HepG2 (cell line): ENCODE measurements at regions not wholly inside any gene's neighbourhood (a gene's known extent, or its start where the extent isn't known, plus 50 kb on each side); places are given as distances from the start of the nearest gene placed in this dataset.

Experiments used
- ATAC-seq: fragments of 200-7000 bp; cut with Tn5 transposase; 3 replicates; pipeline ENCODE4 v1.9.1; 2020; ENCODE audit warnings: mild to moderate bottlenecking, moderate library complexity
- BruUV-seq: library from RNA; stranded (reverse); fragments of 400-500 nt; replicated peaks from 2 replicates; lab custom pipeline; 2021; lab: Mats Ljungman, UMichigan
- CTCF ChIA-PET: fragments of 300-600 bp; formaldehyde crosslinking; extraction: SDS; loops from one replicate; lab custom pipeline; 2021; ENCODE audit warnings: low total read pairs, inconsistent platforms, low intra/inter-chr PET ratio; lab: Yijun Ruan, JAX
- POLR2A ChIA-PET: fragments of 350-600 bp; sonication (Branson Sonifier 250); formaldehyde crosslinking; loops from one replicate; lab custom pipeline; 2020; ENCODE audit warnings: antibody characterized with exemption, inconsistent platforms; lab: Yijun Ruan, JAX
- DNase-seq: peaks from one replicate; pipeline ENCODE4 v3.0.0-alpha.2; 2015; ENCODE audit warnings: low spot score
- FAIRE-seq: peaks from 3 replicates; lab custom pipeline; 2011; peaks lifted over from hg19 to GRCh38; lab: Jason Lieb, UNC
- H2AFZ ChIP-seq: one replicate; pipeline ENCODE4 v1.6.1; 2011; ENCODE audit warnings: low read length, inconsistent platforms
- H3K27ac ChIP-seq: fragments of 300-600 bp; 3 replicates; pipeline ENCODE4 v1.8.0; 2011; ENCODE audit warnings: mixed run types, mild to moderate bottlenecking, mixed read lengths, low read length, inconsistent platforms; ENCODE audit not compliant: insufficient read depth; ENCODE audit errors: extremely low read length
- H3K27me3 ChIP-seq, 2 experiments: fragments of 200-600 bp in 1 of 2; 2 replicates in 1 of 2; 3 replicates in 1 of 2; pipeline versions ENCODE4 v1.6.0 to v1.8.0; 2011; ENCODE audit warnings: low read length in 2 of 2, mild to moderate bottlenecking in 2 of 2, moderate library complexity in 2 of 2, inconsistent platforms in 1 of 2; ENCODE audit not compliant: insufficient read depth in 2 of 2, control insufficient read depth in 1 of 2
- H3K36me3 ChIP-seq, 2 experiments: fragments of 200-600 bp in 1 of 2; replicated peaks in 1 of 2; 2 replicates in 1 of 2; 3 replicates in 1 of 2; pipeline versions ENCODE4 v1.5.1 to v1.8.0; 2011; ENCODE audit warnings: low read length in 2 of 2, inconsistent platforms in 1 of 2; ENCODE audit not compliant: insufficient read depth in 2 of 2, control insufficient read depth in 1 of 2
- H3K4me1 ChIP-seq: 2 replicates; pipeline ENCODE4 v1.5.1; 2012; ENCODE audit warnings: low read length, inconsistent platforms; ENCODE audit not compliant: insufficient read depth
- H3K4me2 ChIP-seq: 2 replicates; pipeline ENCODE4 v1.6.0; 2011; ENCODE audit warnings: low read depth, low read length, inconsistent platforms
- H3K4me3 ChIP-seq, 3 experiments: fragments of 200-600 bp in 1 of 3; sonication (generic), shearing (Covaris generic) in 1 of 3; replicated peaks in 1 of 3; 2 replicates each; pipeline ENCODE4 v1.5.1; 2011 to 2016; ENCODE audit warnings: low read length in 3 of 3, inconsistent platforms in 2 of 3, low read depth in 2 of 3, mild to moderate bottlenecking in 2 of 3, control low read depth in 1 of 3, mixed read lengths in 1 of 3; ENCODE audit not compliant: insufficient read depth in 1 of 3
- H3K79me2 ChIP-seq: one replicate; pipeline ENCODE4 v1.6.1; 2011; ENCODE audit warnings: low read length, inconsistent platforms; ENCODE audit not compliant: insufficient read depth
- H3K9ac ChIP-seq: 2 replicates; pipeline ENCODE4 v1.6.0; 2011; ENCODE audit warnings: mild to moderate bottlenecking, low read depth, low read length, inconsistent platforms; ENCODE audit not compliant: insufficient read depth
- H3K9me3 ChIP-seq: 2 replicates; pipeline ENCODE4 v1.5.1; 2012; ENCODE audit warnings: mild to moderate bottlenecking, low read length
- H4K20me1 ChIP-seq: 2 replicates; pipeline ENCODE4 v1.6.0; 2011; ENCODE audit warnings: inconsistent platforms, mild to moderate bottlenecking, low read length, moderate library complexity; ENCODE audit not compliant: insufficient read depth
- ERF ChIP-seq: IDR thresholded peaks from 2 replicates; pipeline ENCODE4 v1.6.1; 2018; ENCODE audit warnings: missing biosample characterization, missing genetic modification reagents
- HNF1A ChIP-seq, 2 experiments: sonication (generic) in 1 of 2; formaldehyde crosslinking in 1 of 2; IDR thresholded peaks; 2 replicates each; pipeline versions ENCODE4 v1.4.0 to v1.6.1; 2016 to 2020; ENCODE audit warnings: borderline replicate concordance in 1 of 2, low read depth in 1 of 2, mild to moderate bottlenecking in 1 of 2, missing genetic modification reagents in 1 of 2
- HNF4G ChIP-seq, 2 experiments: sonication (generic) in 1 of 2; formaldehyde crosslinking in 1 of 2; IDR thresholded peaks; 2 replicates each; pipeline versions ENCODE4 v1.4.0 to v1.6.1; 2011 to 2020; ENCODE audit warnings: borderline replicate concordance in 2 of 2, low read depth in 2 of 2, mild to moderate bottlenecking in 2 of 2, low read length in 1 of 2, missing genetic modification reagents in 1 of 2, moderate library complexity in 1 of 2
- KDM6A ChIP-seq: IDR thresholded peaks from 2 replicates; pipeline ENCODE4 v1.6.1; 2016; ENCODE audit warnings: low read depth
- NKX3-1 ChIP-seq: sonication (generic); formaldehyde crosslinking; IDR thresholded peaks from 2 replicates; pipeline ENCODE4 v1.5.0; 2020; ENCODE audit warnings: missing genetic modification reagents
- PLRG1 ChIP-seq: fragments of 450-650 bp; conservative IDR thresholded peaks from 2 replicates; pipeline ENCODE4 v1.6.1; 2016
- RFX1 ChIP-seq: fragments of 450-650 bp; IDR thresholded peaks from 2 replicates; pipeline ENCODE4 v1.6.1; 2017
- SATB2 ChIP-seq: sonication (generic); formaldehyde crosslinking; IDR thresholded peaks from 2 replicates; pipeline ENCODE4 v1.5.0; 2020; ENCODE audit warnings: missing genetic modification reagents
- SRSF4 ChIP-seq: fragments of 200-400 bp; formaldehyde crosslinking; IDR thresholded peaks from one replicate; pipeline ENCODE4 v1.6.1; 2018; ENCODE audit warnings: mild to moderate bottlenecking, low read depth, low read length, moderate library complexity; ENCODE audit not compliant: poor library complexity, severe bottlenecking
- ZNF235 ChIP-seq: sonication (generic); formaldehyde crosslinking; IDR thresholded peaks from 2 replicates; pipeline ENCODE4 v1.8.1; 2023; ENCODE audit warnings: mild to moderate bottlenecking, missing genetic modification reagents, borderline replicate concordance
- ZNF468 ChIP-seq: sonication (generic); formaldehyde crosslinking; IDR thresholded peaks from 2 replicates; pipeline ENCODE4 v1.8.0; 2022; ENCODE audit warnings: mild to moderate bottlenecking, moderate library complexity, missing genetic modification reagents
- ZNF547 ChIP-seq: sonication (generic); formaldehyde crosslinking; IDR thresholded peaks from 2 replicates; pipeline ENCODE4 v1.5.1; 2020; ENCODE audit warnings: mild to moderate bottlenecking, missing genetic modification reagents
- ZNF569 ChIP-seq: sonication (generic); formaldehyde crosslinking; IDR thresholded peaks from 2 replicates; pipeline ENCODE4 v1.5.0; 2020; ENCODE audit warnings: mild to moderate bottlenecking, missing genetic modification reagents, moderate library complexity, borderline replicate concordance
- ZNF7 ChIP-seq: IDR thresholded peaks from 2 replicates; pipeline ENCODE4 v1.6.1; 2016; ENCODE audit warnings: missing biosample characterization, missing genetic modification reagents
- ZNF703 ChIP-seq: sonication (generic); formaldehyde crosslinking; IDR thresholded peaks from 2 replicates; pipeline ENCODE4 v1.5.1; 2020; ENCODE audit warnings: missing genetic modification reagents, mild to moderate bottlenecking, moderate library complexity, borderline replicate concordance
- WGBS: methylation state at CpG from one replicate; pipeline ENCODE4 v1.1.6; 2017; ENCODE audit warnings: low lambda C conversion rate; 5-methylcytosine and 5-hydroxymethylcytosine counted together
- in situ Hi-C: cut with HindIII; loops from 2 replicates; pipeline ENCODE4 v1.10.0; 2017; ENCODE audit warnings: low pct_unique_long_range_greater_than_20kb; ENCODE audit not compliant: extremely low pct_ligation_motif_present
- intact Hi-C: fragments of 100-400 bp; cut with micrococcal nuclease; formaldehyde crosslinking; loops from one replicate; pipeline ENCODE4 v1.10.0; 2022; ENCODE audit not compliant: unreplicated experiment

- Histone ChIP-seq H2AFZ (no peak overlapping the region), H3K36me3 (no peaks in the 10 kb centered on the region), H3K4me1 (no peaks in the 10 kb centered on the region), H3K4me3 (no peak overlapping the region), H4K20me1 (no peaks in the 10 kb centered on the region), H3K4me2 (no peak overlapping the region), H3K9ac (no peak overlapping the region), H3K9me3 (no peaks in the 10 kb centered on the region)
- FAIRE-seq = no peak
- DNase-seq = no peak
- intact Hi-C loops = no loop called here
- ATAC-seq = no peak
- 54% methylated on average over 27 of the region's 28 CpGs for WGBS
- no peak for TF ChIP-seq ZNF7 (CRISPR knock-in tag)
- TF ChIP-seq ZNF547 (CRISPR knock-in tag) = no peak
- TF ChIP-seq ERF (CRISPR knock-in tag) = no peak
- no peak for TF ChIP-seq ZNF703 (CRISPR knock-in tag)
- no peak for TF ChIP-seq NKX3-1 (CRISPR knock-in tag)
- TF ChIP-seq RFX1 = no peak
- no peak for TF ChIP-seq PLRG1
- TF ChIP-seq HNF4G (IDR thresholded peaks at IDR 0.05; ENCODE audit: borderline replicate concordance, low read depth, low read length) = no peak
- TF ChIP-seq HNF4G (CRISPR knock-in tag; IDR thresholded peaks at IDR 0.05; ENCODE audit: borderline replicate concordance, low read depth) = no peak
- no peak for TF ChIP-seq SRSF4
- no peak for TF ChIP-seq SATB2 (CRISPR knock-in tag)
- TF ChIP-seq KDM6A (CRISPR knock-in tag) = no peak
- no peak for TF ChIP-seq ZNF569
- TF ChIP-seq ZNF235 (CRISPR knock-in tag) = no peak
- no peak for TF ChIP-seq ZNF468 (CRISPR knock-in tag)
- TF ChIP-seq HNF1A (IDR thresholded peaks at IDR 0.05; ENCODE audit: low read depth) = no peak
- TF ChIP-seq HNF1A (CRISPR knock-in tag; IDR thresholded peaks at IDR 0.05; ENCODE audit: borderline replicate concordance) = no peak
- TF ChIP-seq, all 625 proteins: peak for 0
- BruUV-seq = no TSS peak
- in situ Hi-C loops = no loop called here
- CTCF ChIA-PET = no interaction called here
- POLR2A ChIA-PET = no interaction called here
- H3K27me3 ChIP-seq = peaks cover 0 to 9% of the 10 kb centered on the region in 2 experiments; a peak in 2 of 5 replicates
- H3K27ac ChIP-seq = no peak overlapping the region
- H3K79me2 ChIP-seq = no peaks in the 10 kb centered on the region
These were observed 407.7 kb upstream of the IRX1 start for GRCh38 chr5:3187771-3188425.
